GM23248 (cell line): ENCODE measurements at regions not wholly inside any gene's neighbourhood (a gene's known extent, or its start where the extent isn't known, plus 50 kb on each side); places are given as distances from the start of the nearest gene placed in this dataset.

ENCODE experiments used
- DNase-seq: peaks from one replicate; pipeline ENCODE4 v3.0.0-alpha.2; 2015
- H2AFZ ChIP-seq: fragments of 200-600 bp; sonication (generic); 2 replicates; pipeline ENCODE4 v1.6.1; 2016; ENCODE audit warnings: antibody characterized with exemption
- H3F3A ChIP-seq: fragments of 200-600 bp; sonication (generic); 2 replicates; pipeline ENCODE4 v1.6.1; 2016; ENCODE audit warnings: mild to moderate bottlenecking, antibody characterized with exemption, mixed run types; ENCODE audit not compliant: insufficient read depth
- H3K27ac ChIP-seq: fragments of 200-600 bp; sonication (generic); 2 replicates; pipeline ENCODE4 v1.5.1; 2016; ENCODE audit warnings: mild to moderate bottlenecking
- H3K27me3 ChIP-seq: fragments of 200-600 bp; sonication (generic); replicated peaks from 2 replicates; pipeline ENCODE4 v1.6.1; 2016; ENCODE audit warnings: mild to moderate bottlenecking; ENCODE audit not compliant: insufficient read depth
- H3K36me3 ChIP-seq: fragments of 200-600 bp; sonication (generic); 2 replicates; pipeline ENCODE4 v1.6.1; 2016; ENCODE audit warnings: low read depth, mild to moderate bottlenecking
- H3K4me1 ChIP-seq: fragments of 200-600 bp; sonication (generic); 2 replicates; pipeline ENCODE4 v1.6.1; 2016; ENCODE audit warnings: mild to moderate bottlenecking; ENCODE audit not compliant: insufficient read depth
- H3K4me2 ChIP-seq: fragments of 200-600 bp; sonication (generic); one replicate; pipeline ENCODE4 v1.6.1; 2016; ENCODE audit warnings: mild to moderate bottlenecking; ENCODE audit not compliant: unreplicated experiment
- H3K4me3 ChIP-seq: fragments of 200-600 bp; sonication (generic); 2 replicates; pipeline ENCODE4 v1.5.1; 2016; ENCODE audit warnings: mild to moderate bottlenecking
- H3K79me2 ChIP-seq: fragments of 200-600 bp; sonication (generic); 2 replicates; pipeline ENCODE4 v1.6.1; 2016; ENCODE audit warnings: mild to moderate bottlenecking; ENCODE audit not compliant: insufficient read depth
- H3K9ac ChIP-seq: fragments of 200-600 bp; sonication (generic); 2 replicates; pipeline ENCODE4 v1.6.1; 2016; ENCODE audit warnings: mild to moderate bottlenecking
- H3K9me2 ChIP-seq: fragments of 200-600 bp; sonication (generic); 2 replicates; pipeline ENCODE4 v1.6.1; 2016; ENCODE audit warnings: mixed run types, mild to moderate bottlenecking, moderate library complexity; ENCODE audit not compliant: insufficient read depth
- H3K9me3 ChIP-seq: fragments of 200-600 bp; sonication (generic); one replicate; pipeline ENCODE4 v1.6.1; 2017; ENCODE audit warnings: low read depth
- H4K20me1 ChIP-seq: fragments of 200-600 bp; sonication (generic); 2 replicates; pipeline ENCODE4 v1.6.0; 2016; ENCODE audit not compliant: insufficient read depth
- EZH2 ChIP-seq: fragments of 200-600 bp; sonication (generic); IDR thresholded peaks from 2 replicates; pipeline ENCODE4 v1.6.1; 2018; ENCODE audit warnings: antibody characterized with exemption, mild to moderate bottlenecking; ENCODE audit not compliant: insufficient read depth, poor library complexity, severe bottlenecking
- EZH2phosphoT487 ChIP-seq: fragments of 200-600 bp; sonication (generic); IDR thresholded peaks from 2 replicates; pipeline ENCODE4 v1.6.1; 2018; ENCODE audit warnings: antibody characterized with exemption, moderate library complexity, mild to moderate bottlenecking, low read depth; ENCODE audit not compliant: insufficient read depth
- WGBS, 2 experiments: methylation state at CpG; one replicate each; pipeline ENCODE4 v1.1.6; 2015 to 2017; ENCODE audit warnings: low lambda C conversion rate in 2 of 2, low coverage in 1 of 2; ENCODE audit errors: missing lambda C conversion rate in 2 of 2; 5-methylcytosine and 5-hydroxymethylcytosine counted together
- in situ Hi-C: fragments of 300-500 bp; cut with MboI; formaldehyde crosslinking; loops from 2 replicates; pipeline ENCODE4 v1.15.0; 2020

GRCh38 chr9:21683484-21684175 lies 118.8 kb upstream of the MTAP start:
- no peak overlapping the region for H3K4me2 ChIP-seq
- H3F3A ChIP-seq = peaks cover 91% of the 10 kb centered on the region
- TF ChIP-seq EZH2phosphoT487 (no peak), EZH2 (no peak)
- H3K27ac ChIP-seq = peak overlapping the region; percentile 73; the same call in 1 of the 2 replicates
- H3K4me1 ChIP-seq = peaks cover 99% of the 10 kb centered on the region
- no peak overlapping the region for H3K4me3 ChIP-seq
- H2AFZ ChIP-seq = no peak overlapping the region
- in situ Hi-C loops = no loop called here
- H3K9me2 ChIP-seq = no peaks in the 10 kb centered on the region
- no peaks in the 10 kb centered on the region for H4K20me1 ChIP-seq
- peaks cover 11% of the 10 kb centered on the region; the same call in 1 of the 2 replicates for H3K79me2 ChIP-seq
- H3K9ac ChIP-seq = no peak overlapping the region
- H3K9me3 ChIP-seq = no peaks in the 10 kb centered on the region
- 94 to 96% methylated on average over 4 of the region's 4 CpGs for WGBS, 2 experiments
- DNase-seq = no peak
- no peaks in the 10 kb centered on the region for H3K36me3 ChIP-seq
- H3K27me3 ChIP-seq = no peaks in the 10 kb centered on the region

GRCh38 chr9:21684231-21684630 lies 118.2 kb upstream of the MTAP start:
- TF ChIP-seq EZH2phosphoT487 (no peak), EZH2 (no peak)
- Histone ChIP-seq H3K9ac (no peak overlapping the region), H2AFZ (no peak overlapping the region), H3K4me1 (peaks cover 99% of the 10 kb centered on the region), H3K9me2 (no peaks in the 10 kb centered on the region), H3F3A (peaks cover 91% of the 10 kb centered on the region), H4K20me1 (no peaks in the 10 kb centered on the region), H3K27ac (peak overlapping the region; percentile 60), H3K4me3 (no peak overlapping the region), H3K9me3 (no peaks in the 10 kb centered on the region), H3K27me3 (no peaks in the 10 kb centered on the region), H3K79me2 (peaks cover 5% of the 10 kb centered on the region; the same call in 1 of the 2 replicates), H3K36me3 (no peaks in the 10 kb centered on the region), H3K4me2 (no peak overlapping the region)
- WGBS, 2 experiments = 82 to 85% methylated on average over 2 of the region's 2 CpGs
- no peak for DNase-seq
- in situ Hi-C loops = no loop called here

GRCh38 chr9:21684831-21685362 lies 117.5 kb upstream of the MTAP start:
- Histone ChIP-seq H3F3A (peaks cover 93% of the 10 kb centered on the region), H2AFZ (no peak overlapping the region), H3K79me2 (no peaks in the 10 kb centered on the region), H3K9me3 (no peaks in the 10 kb centered on the region), H3K4me3 (no peak overlapping the region), H3K4me1 (peaks cover 99% of the 10 kb centered on the region), H3K27ac (peak overlapping the region; percentile 60), H3K9me2 (no peaks in the 10 kb centered on the region), H4K20me1 (no peaks in the 10 kb centered on the region), H3K9ac (no peak overlapping the region), H3K4me2 (peak overlapping the region; percentile 19), H3K36me3 (no peaks in the 10 kb centered on the region), H3K27me3 (no peaks in the 10 kb centered on the region)
- in situ Hi-C loops = no loop called here
- peak; percentile 82 for DNase-seq
- WGBS, 2 experiments = 48 to 54% methylated on average over 2 of the region's 2 CpGs
- no peak for TF ChIP-seq EZH2phosphoT487
- TF ChIP-seq EZH2 = no peak

GRCh38 chr9:21685502-21685901 lies 116.9 kb upstream of the MTAP start:
- H3K9ac ChIP-seq = no peak overlapping the region; the same call in 1 of the 2 replicates
- WGBS, 2 experiments = 86 to 90% methylated on average over 6 of the region's 6 CpGs
- DNase-seq = no peak
- no peaks in the 10 kb centered on the region for H4K20me1 ChIP-seq
- no peaks in the 10 kb centered on the region for H3K9me3 ChIP-seq
- TF ChIP-seq EZH2 (no peak), EZH2phosphoT487 (no peak)
- H3K27ac ChIP-seq = peak overlapping the region; percentile 60
- H3K4me1 ChIP-seq = peaks cover 100% of the 10 kb centered on the region
- in situ Hi-C loops = no loop called here
- peak overlapping the region; percentile 28 for H3K4me2 ChIP-seq
- no peak overlapping the region for H3K4me3 ChIP-seq
- H3K9me2 ChIP-seq = no peaks in the 10 kb centered on the region
- H3F3A ChIP-seq = peaks cover 91% of the 10 kb centered on the region
- no peaks in the 10 kb centered on the region for H3K27me3 ChIP-seq
- 0 out of 2 replicates have a peak overlapping the region, but pooled peaks have one; percentile 3 for H2AFZ ChIP-seq
- H3K79me2 ChIP-seq = no peaks in the 10 kb centered on the region
- no peaks in the 10 kb centered on the region for H3K36me3 ChIP-seq
